A673 (cell line): ENCODE measurements at regions not wholly inside any gene's neighbourhood (a gene's known extent, or its start where the extent isn't known, plus 50 kb on each side); places are given as distances from the start of the nearest gene placed in this dataset.

Experiments used
- BruUV-seq: library from RNA; stranded (reverse); fragments of 400-500 nt; replicated peaks from 2 replicates; lab custom pipeline; 2021; lab: Mats Ljungman, UMichigan
- CTCF ChIA-PET: fragments of 300-600 bp; sonication (Branson Sonifier 250); formaldehyde crosslinking; loops from one replicate; lab custom pipeline; 2022; ENCODE audit warnings: antibody characterized with exemption; lab: Charles Lee
- POLR2A ChIA-PET: fragments of 300-600 bp; sonication (Branson Sonifier 250); formaldehyde crosslinking; loops from one replicate; lab custom pipeline; 2022; ENCODE audit warnings: antibody characterized with exemption; ENCODE audit not compliant: low non-redundant PET; lab: Charles Lee
- DNase-seq: peaks from one replicate; pipeline ENCODE4 v3.0.0-alpha.2; 2015; ENCODE audit warnings: low spot score
- H3K27ac ChIP-seq: fragments of 200-600 bp; sonication (generic); 2 replicates; pipeline ENCODE4 v1.5.1; 2016; ENCODE audit warnings: mixed run types, low read depth, mild to moderate bottlenecking, mixed read lengths, antibody characterized with exemption, low read length; ENCODE audit not compliant: poor library complexity, severe bottlenecking
- H3K27me3 ChIP-seq: fragments of 200-600 bp; sonication (generic); replicated peaks from 2 replicates; pipeline ENCODE4 v1.6.1; 2017; ENCODE audit warnings: mixed run types, low read depth, mild to moderate bottlenecking, mixed read lengths, antibody characterized with exemption, low read length; ENCODE audit not compliant: insufficient read depth, poor library complexity
- H3K36me3 ChIP-seq: fragments of 200-600 bp; sonication (generic); 2 replicates; pipeline ENCODE4 v1.6.1; 2016; ENCODE audit warnings: mixed run types, mild to moderate bottlenecking, mixed read lengths, antibody characterized with exemption, low read length; ENCODE audit not compliant: insufficient read depth, poor library complexity, severe bottlenecking
- H3K4me1 ChIP-seq: fragments of 200-600 bp; sonication (generic); 2 replicates; pipeline ENCODE4 v1.6.1; 2017; ENCODE audit warnings: mixed run types, mild to moderate bottlenecking, mixed read lengths, antibody characterized with exemption, low read length; ENCODE audit not compliant: insufficient read depth, poor library complexity, severe bottlenecking
- H3K4me3 ChIP-seq: fragments of 200-600 bp; sonication (generic); 2 replicates; pipeline ENCODE4 v1.5.1; 2016; ENCODE audit warnings: low read depth, mixed run types, mild to moderate bottlenecking, mixed read lengths, low read length; ENCODE audit not compliant: poor library complexity, severe bottlenecking
- H3K9me3 ChIP-seq: fragments of 200-600 bp; sonication (generic); 2 replicates; pipeline ENCODE4 v1.6.1; 2016; ENCODE audit warnings: mixed run types, low read depth, mild to moderate bottlenecking, mixed read lengths, antibody characterized with exemption, low read length; ENCODE audit not compliant: poor library complexity, severe bottlenecking
- CTCF ChIP-seq: fragments of 300-800, 200-600 bp; sonication (generic); conservative IDR thresholded peaks from 2 replicates; pipeline ENCODE4 v1.5.1; 2017; ENCODE audit warnings: low read depth, mild to moderate bottlenecking, antibody characterized with exemption, low read length, moderate library complexity, mixed read lengths
- EZH2 ChIP-seq: fragments of 200-600 bp; sonication (generic); IDR thresholded peaks from 2 replicates; pipeline ENCODE4 v1.6.1; 2017; ENCODE audit warnings: borderline replicate concordance, low read depth, mild to moderate bottlenecking, mixed read lengths, antibody characterized with exemption, low read length; ENCODE audit not compliant: poor library complexity, severe bottlenecking
- intact Hi-C: fragments of 100-400 bp; cut with micrococcal nuclease; formaldehyde crosslinking; loops from one replicate; pipeline ENCODE4 v1.10.0; 2022; ENCODE audit not compliant: unreplicated experiment

GRCh38 chr11:29627541-29627940 is 389.3 kb downstream of the KCNA4 start:
- TF ChIP-seq CTCF = no peak
- TF ChIP-seq EZH2 = no peak
- BruUV-seq = no TSS peak
- Histone ChIP-seq H3K4me3 (no peak overlapping the region), H3K9me3 (no peaks in the 10 kb centered on the region), H3K36me3 (no peaks in the 10 kb centered on the region), H3K27me3 (no peaks in the 10 kb centered on the region), H3K4me1 (no peaks in the 10 kb centered on the region), H3K27ac (no peak overlapping the region)
- ChIA-PET CTCF (interaction anchor here (0.6 kb wide), 1 partner anchor 26 kb away, joined by 3 read pairs; no protein-coding TSS in a partner anchor), POLR2A (no interaction called here)
- no peak for DNase-seq
- intact Hi-C loops = no loop called here

GRCh38 chr11:29623144-29623722 is 393.6 kb downstream of the KCNA4 start:
- no peak overlapping the region for H3K4me3 ChIP-seq
- H3K27ac ChIP-seq = no peak overlapping the region
- no TSS peak for BruUV-seq
- H3K4me1 ChIP-seq = no peaks in the 10 kb centered on the region
- intact Hi-C loops = no loop called here
- no peaks in the 10 kb centered on the region for H3K9me3 ChIP-seq
- ChIA-PET POLR2A (interaction anchor here (0.7 kb wide), 1 partner anchor 420 kb away, joined by 3 read pairs; no protein-coding TSS in a partner anchor), CTCF (no interaction called here)
- TF ChIP-seq CTCF (no peak), EZH2 (no peak)
- DNase-seq = no peak
- no peaks in the 10 kb centered on the region for H3K36me3 ChIP-seq
- no peaks in the 10 kb centered on the region for H3K27me3 ChIP-seq

- H3K4me1 ChIP-seq = no peaks in the 10 kb centered on the region
- DNase-seq = no peak
- no peaks in the 10 kb centered on the region for H3K27me3 ChIP-seq
- intact Hi-C loops = no loop called here
- H3K9me3 ChIP-seq = no peaks in the 10 kb centered on the region
- ChIA-PET CTCF (no interaction called here), POLR2A (no interaction called here)
- H3K27ac ChIP-seq = no peak overlapping the region
- H3K36me3 ChIP-seq = no peaks in the 10 kb centered on the region
- H3K4me3 ChIP-seq = no peak overlapping the region
- TF ChIP-seq CTCF (no peak), EZH2 (no peak)
- BruUV-seq = no TSS peak
Measured at GRCh38 chr11:29616611-29617010, 400.2 kb downstream of the KCNA4 start.
